ENCODE measurements at regions not wholly inside any gene's neighbourhood (a gene's known extent, or its start where the extent isn't known, plus 50 kb on each side); places are given as distances from the start of the nearest gene placed in this dataset.

GRCh38 chr9:126146254-126147145, 180.1 kb upstream of the MVB12B start:
- Mint-ChIP-seq H3K36me3 (no peaks in the 10 kb centered on the region), H3K9me3 (peaks cover 5% of the 10 kb centered on the region), H3K4me3 (no peak overlapping the region), H3K27me3 (peaks cover 16% of the 10 kb centered on the region), H3K4me1 (ENCODE audit: unreplicated experiment) (peaks cover 18% of the 10 kb centered on the region), H3K27ac (peak overlapping the region; percentile 22)
- DNase-seq (ENCODE audit: extremely low spot score, unreplicated experiment): peak; percentile 66
- TF ChIP-seq CTCF (conservative IDR thresholded peaks at IDR 0.05): peak; percentile 72

- peak; percentile 49 for DNase-seq (ENCODE audit: extremely low spot score, unreplicated experiment)
- no peak overlapping the region for H3K27ac Mint-ChIP-seq
- no peak overlapping the region for H3K4me3 Mint-ChIP-seq
- no peak for TF ChIP-seq CTCF (conservative IDR thresholded peaks at IDR 0.05)
- H3K36me3 Mint-ChIP-seq: no peaks in the 10 kb centered on the region
- H3K9me3 Mint-ChIP-seq: peaks cover 5% of the 10 kb centered on the region
- peaks cover 16% of the 10 kb centered on the region for H3K27me3 Mint-ChIP-seq
- peaks cover 26% of the 10 kb centered on the region for H3K4me1 Mint-ChIP-seq (ENCODE audit: unreplicated experiment)
Measured at GRCh38 chr9:126147186-126147935, 179.3 kb upstream of the MVB12B start.

- Mint-ChIP-seq H3K4me1 (ENCODE audit: unreplicated experiment) (peaks cover 26% of the 10 kb centered on the region), H3K36me3 (no peaks in the 10 kb centered on the region), H3K27me3 (peaks cover 16% of the 10 kb centered on the region), H3K4me3 (no peak overlapping the region), H3K27ac (no peak overlapping the region), H3K9me3 (peaks cover 5% of the 10 kb centered on the region)
- no peak for TF ChIP-seq CTCF (conservative IDR thresholded peaks at IDR 0.05)
- DNase-seq (ENCODE audit: extremely low spot score, unreplicated experiment): peak; percentile 47
Measured at GRCh38 chr9:126147936-126148870, 178.4 kb upstream of the MVB12B start.

GRCh38 chr9:126148994-126149393, 177.6 kb upstream of the MVB12B start:
- H3K4me3 Mint-ChIP-seq: no peak overlapping the region
- no peak for TF ChIP-seq CTCF (conservative IDR thresholded peaks at IDR 0.05)
- no peaks in the 10 kb centered on the region for H3K36me3 Mint-ChIP-seq
- DNase-seq (ENCODE audit: extremely low spot score, unreplicated experiment): peak; percentile 47
- no peak overlapping the region for H3K27ac Mint-ChIP-seq
- H3K27me3 Mint-ChIP-seq: peaks cover 19% of the 10 kb centered on the region
- peaks cover 26% of the 10 kb centered on the region for H3K4me1 Mint-ChIP-seq (ENCODE audit: unreplicated experiment)
- peaks cover 5% of the 10 kb centered on the region for H3K9me3 Mint-ChIP-seq

GRCh38 chr9:126149661-126150060, 177.0 kb upstream of the MVB12B start:
- Mint-ChIP-seq H3K4me3 (no peak overlapping the region), H3K27me3 (peaks cover 17% of the 10 kb centered on the region), H3K4me1 (ENCODE audit: unreplicated experiment) (peaks cover 26% of the 10 kb centered on the region), H3K27ac (no peak overlapping the region), H3K36me3 (no peaks in the 10 kb centered on the region), H3K9me3 (peaks cover 5% of the 10 kb centered on the region)
- DNase-seq (ENCODE audit: extremely low spot score, unreplicated experiment): peak; percentile 44
- no peak for TF ChIP-seq CTCF (conservative IDR thresholded peaks at IDR 0.05)
